Glutamatergic neuron (in vitro differentiated cells): ENCODE measurements at regions not wholly inside any gene's neighbourhood (a gene's known extent, or its start where the extent isn't known, plus 50 kb on each side); places are given as distances from the start of the nearest gene placed in this dataset.

ENCODE experiments used
- DNase-seq: peaks from one replicate; pipeline ENCODE4 v3.0.0; 2022
- H3K27ac Mint-ChIP-seq: one replicate; pipeline ENCODE4 v1.8.0; 2020; ENCODE audit warnings: mild to moderate bottlenecking, mixed read lengths, inconsistent platforms; ENCODE audit not compliant: unreplicated experiment
- H3K27me3 Mint-ChIP-seq: one replicate; pipeline ENCODE4 v1.8.0; 2020; ENCODE audit warnings: mild to moderate bottlenecking, moderate library complexity, mixed read lengths, inconsistent platforms; ENCODE audit not compliant: unreplicated experiment
- H3K36me3 Mint-ChIP-seq: one replicate; pipeline ENCODE4 v1.8.0; 2020; ENCODE audit warnings: mild to moderate bottlenecking, mixed read lengths, inconsistent platforms; ENCODE audit not compliant: unreplicated experiment
- H3K4me1 Mint-ChIP-seq: one replicate; pipeline ENCODE4 v1.8.0; 2020; ENCODE audit warnings: mild to moderate bottlenecking, low read depth, mixed read lengths, inconsistent platforms; ENCODE audit not compliant: unreplicated experiment
- H3K4me3 Mint-ChIP-seq: one replicate; pipeline ENCODE4 v1.8.0; 2020; ENCODE audit warnings: mild to moderate bottlenecking, mixed read lengths, inconsistent platforms; ENCODE audit not compliant: unreplicated experiment
- H3K9me3 Mint-ChIP-seq: one replicate; pipeline ENCODE4 v1.8.0; 2020; ENCODE audit warnings: mild to moderate bottlenecking, moderate library complexity, mixed read lengths, inconsistent platforms; ENCODE audit not compliant: unreplicated experiment
- TF ChIP-seq, protein P1 (sequence below): fragments of 200-600 bp; sonication (generic); IDR thresholded peaks from one replicate; pipeline ENCODE4 v1.5.0; 2021; ENCODE audit not compliant: partially characterized antibody, unreplicated experiment

DNA sequence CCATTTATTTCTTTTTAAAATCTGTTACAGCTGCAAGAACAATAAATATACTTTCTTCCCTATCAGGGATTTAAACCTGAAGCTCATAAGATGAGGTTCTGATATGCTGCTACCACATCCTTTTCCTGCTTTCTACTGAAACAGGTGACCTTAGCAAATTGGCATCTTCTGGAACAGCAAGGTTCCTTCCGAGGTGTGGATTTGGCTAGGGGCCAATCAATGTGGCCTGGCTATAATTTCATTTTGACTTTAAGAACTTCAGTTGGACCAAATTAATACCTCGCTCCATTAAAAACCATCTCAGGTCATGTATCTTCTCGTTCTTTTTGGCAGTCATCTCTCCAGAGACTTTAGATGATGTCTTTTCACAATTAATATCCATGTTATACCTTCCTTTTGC is 53.4 kb upstream of the C3orf80 start:
- no peak for DNase-seq
- H3K4me1 Mint-ChIP-seq: no peaks in the 10 kb centered on the region
- no peak overlapping the region for H3K27ac Mint-ChIP-seq
- TF ChIP-seq, protein P1, sequence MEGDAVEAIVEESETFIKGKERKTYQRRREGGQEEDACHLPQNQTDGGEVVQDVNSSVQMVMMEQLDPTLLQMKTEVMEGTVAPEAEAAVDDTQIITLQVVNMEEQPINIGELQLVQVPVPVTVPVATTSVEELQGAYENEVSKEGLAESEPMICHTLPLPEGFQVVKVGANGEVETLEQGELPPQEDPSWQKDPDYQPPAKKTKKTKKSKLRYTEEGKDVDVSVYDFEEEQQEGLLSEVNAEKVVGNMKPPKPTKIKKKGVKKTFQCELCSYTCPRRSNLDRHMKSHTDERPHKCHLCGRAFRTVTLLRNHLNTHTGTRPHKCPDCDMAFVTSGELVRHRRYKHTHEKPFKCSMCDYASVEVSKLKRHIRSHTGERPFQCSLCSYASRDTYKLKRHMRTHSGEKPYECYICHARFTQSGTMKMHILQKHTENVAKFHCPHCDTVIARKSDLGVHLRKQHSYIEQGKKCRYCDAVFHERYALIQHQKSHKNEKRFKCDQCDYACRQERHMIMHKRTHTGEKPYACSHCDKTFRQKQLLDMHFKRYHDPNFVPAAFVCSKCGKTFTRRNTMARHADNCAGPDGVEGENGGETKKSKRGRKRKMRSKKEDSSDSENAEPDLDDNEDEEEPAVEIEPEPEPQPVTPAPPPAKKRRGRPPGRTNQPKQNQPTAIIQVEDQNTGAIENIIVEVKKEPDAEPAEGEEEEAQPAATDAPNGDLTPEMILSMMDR: no peak
- no peaks in the 10 kb centered on the region for H3K36me3 Mint-ChIP-seq
- H3K4me3 Mint-ChIP-seq: no peak overlapping the region
- peaks cover 9% of the 10 kb centered on the region for H3K9me3 Mint-ChIP-seq
- H3K27me3 Mint-ChIP-seq: peaks cover 10% of the 10 kb centered on the region

DNA sequence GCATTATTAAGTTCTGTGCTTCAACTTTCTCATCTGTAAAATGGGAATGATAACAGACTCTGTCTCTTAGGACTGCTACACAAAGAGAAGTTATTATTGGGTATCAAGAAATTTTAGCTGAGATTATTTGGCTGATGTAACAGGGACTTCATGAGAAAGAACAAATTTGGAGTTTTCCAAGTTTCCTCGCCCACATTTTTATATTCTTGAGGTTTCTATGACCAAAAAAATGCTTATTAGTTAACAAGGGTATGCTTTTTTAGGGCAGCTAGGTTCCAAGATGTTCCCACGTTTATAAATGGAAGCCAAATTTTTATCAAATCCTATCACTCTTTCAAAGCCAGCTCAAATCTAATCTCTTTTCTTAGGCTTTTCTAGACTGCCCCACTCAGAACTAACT is 50.6 kb upstream of the C3orf80 start:
- TF ChIP-seq, protein P1: no peak
- DNase-seq: no peak
- no peak overlapping the region for H3K4me3 Mint-ChIP-seq
- peaks cover 6% of the 10 kb centered on the region for H3K27me3 Mint-ChIP-seq
- H3K36me3 Mint-ChIP-seq: peaks cover 6% of the 10 kb centered on the region
- H3K9me3 Mint-ChIP-seq: peaks cover 12% of the 10 kb centered on the region
- peaks cover 2% of the 10 kb centered on the region for H3K4me1 Mint-ChIP-seq
- H3K27ac Mint-ChIP-seq: no peak overlapping the region
